VCaP (cell line): ENCODE measurements at regions not wholly inside any gene's neighbourhood (a gene's known extent, or its start where the extent isn't known, plus 50 kb on each side); places are given as distances from the start of the nearest gene placed in this dataset.

Source experiments
- H3K27ac ChIP-seq: fragments of 450-650 bp; 2 replicates; pipeline ENCODE4 v1.5.1; 2017
- CTCF ChIP-seq: fragments of 450-650 bp; conservative IDR thresholded peaks from 2 replicates; pipeline ENCODE4 v1.5.1; 2017; ENCODE audit warnings: mild to moderate bottlenecking, moderate library complexity

DNA sequence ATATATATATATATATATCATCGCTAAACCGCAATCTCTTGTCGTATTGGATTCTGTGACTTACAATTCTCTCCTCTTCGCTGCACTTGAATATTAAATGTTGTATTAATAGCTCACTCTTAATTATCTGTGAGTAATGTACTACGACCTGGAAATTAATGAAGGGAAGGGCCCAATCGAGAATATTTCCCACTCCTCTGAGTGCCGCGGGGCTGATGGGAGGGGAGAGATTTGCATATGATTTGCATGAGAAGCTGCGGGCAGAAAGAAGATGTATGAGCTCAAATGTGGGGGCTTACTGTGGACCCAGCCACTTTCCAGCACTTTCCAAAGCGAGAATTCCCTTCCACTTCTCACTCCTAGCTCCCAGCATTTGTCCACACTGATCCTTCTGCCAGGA is 141.2 kb downstream of the MN1 start:
- TF ChIP-seq CTCF: no peak
- no peak overlapping the region for H3K27ac ChIP-seq

- H3K27ac ChIP-seq: no peak overlapping the region
- no peak for TF ChIP-seq CTCF
These were observed 138.9 kb downstream of the MN1 start for GRCh38 chr22:27662359-27663301.

- TF ChIP-seq CTCF: no peak
- no peak overlapping the region for H3K27ac ChIP-seq
These were observed 137.7 kb downstream of the MN1 start for GRCh38 chr22:27663812-27664211.

DNA sequence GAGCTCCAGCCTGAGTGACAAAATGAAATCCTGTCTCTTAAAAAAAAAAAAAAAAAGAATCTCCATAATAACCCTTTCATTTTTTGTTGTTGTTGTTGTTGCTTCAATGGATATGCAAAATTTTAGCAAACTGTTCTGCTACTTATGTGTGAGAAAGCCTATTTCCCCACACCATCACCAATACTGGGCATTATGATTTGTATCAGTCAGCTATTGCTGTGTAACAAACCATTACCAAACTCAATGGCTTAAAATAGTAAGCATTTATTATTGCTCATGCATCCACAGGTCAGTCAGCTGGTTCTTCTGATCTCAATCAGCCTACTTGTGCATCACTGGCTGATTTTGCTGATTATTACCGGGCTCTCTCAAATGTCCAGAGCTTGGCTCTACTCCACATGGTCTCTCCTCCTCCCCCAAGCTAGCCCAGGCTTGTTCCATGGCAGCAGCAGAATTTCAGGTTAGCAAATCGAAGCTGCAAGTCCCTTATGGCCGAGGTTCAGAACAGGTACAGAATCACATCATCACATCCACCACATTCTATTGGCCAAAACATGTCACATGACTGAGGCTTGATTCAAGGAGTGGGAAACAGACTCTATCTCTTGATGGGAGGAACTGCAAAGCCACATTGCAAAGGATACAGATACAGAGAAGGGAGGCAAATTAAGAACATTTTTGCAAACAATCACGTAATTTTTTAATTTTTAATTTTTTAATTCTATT is 135.1 kb downstream of the MN1 start:
- TF ChIP-seq CTCF: no peak
- no peak overlapping the region for H3K27ac ChIP-seq

GRCh38 chr22:27667121-27667843 is 134.3 kb downstream of the MN1 start:
- no peak overlapping the region for H3K27ac ChIP-seq
- no peak for TF ChIP-seq CTCF

DNA sequence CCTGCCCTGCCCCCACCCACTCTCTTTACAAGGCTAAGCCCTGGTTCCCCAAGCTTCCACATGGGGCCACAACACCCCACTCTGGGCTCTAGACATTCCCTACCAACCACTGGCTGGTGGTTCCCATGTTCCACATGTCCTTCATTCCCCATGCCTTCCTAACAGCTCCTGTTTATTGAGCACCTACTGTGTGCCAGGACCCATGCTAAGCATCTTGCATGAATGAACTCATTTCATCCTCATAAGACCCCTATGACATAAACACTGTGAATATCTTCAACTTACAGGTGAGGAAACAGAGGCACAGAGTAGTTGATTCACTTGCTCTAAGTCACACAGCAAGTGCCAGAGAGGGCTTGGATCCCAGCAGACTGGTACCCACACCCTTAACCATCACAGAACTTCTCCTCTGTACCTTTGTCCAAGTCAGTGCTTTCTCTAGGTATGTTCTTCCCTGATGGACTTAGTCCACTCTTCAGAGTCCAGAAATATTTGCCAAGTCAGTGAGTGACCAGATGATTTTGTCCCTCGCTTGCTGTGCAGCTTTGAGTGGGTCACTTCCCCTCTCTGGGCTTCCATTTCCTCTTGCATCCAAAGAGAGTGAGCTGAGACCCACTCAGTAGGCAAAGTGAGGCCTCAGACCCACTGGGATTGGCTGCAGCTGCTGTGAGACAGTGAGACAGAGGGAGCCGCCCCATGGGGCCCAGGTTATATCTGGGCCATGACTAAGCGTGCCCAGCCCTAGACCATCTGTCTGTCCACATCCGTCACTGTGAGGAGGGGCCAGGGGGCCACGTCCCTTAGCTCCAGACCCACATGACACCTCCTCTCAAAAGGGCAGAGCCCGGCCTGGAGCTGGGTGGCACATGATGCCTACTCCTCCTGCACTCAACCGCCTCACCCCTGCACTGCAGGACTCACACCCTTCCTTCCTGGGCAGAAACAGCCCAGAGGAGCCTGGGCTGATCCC is 132.4 kb downstream of the MN1 start:
- no peak overlapping the region for H3K27ac ChIP-seq
- TF ChIP-seq CTCF: no peak
